ENCODE measurements at regions not wholly inside any gene's neighbourhood (a gene's known extent, or its start where the extent isn't known, plus 50 kb on each side); places are given as distances from the start of the nearest gene placed in this dataset.

DNA sequence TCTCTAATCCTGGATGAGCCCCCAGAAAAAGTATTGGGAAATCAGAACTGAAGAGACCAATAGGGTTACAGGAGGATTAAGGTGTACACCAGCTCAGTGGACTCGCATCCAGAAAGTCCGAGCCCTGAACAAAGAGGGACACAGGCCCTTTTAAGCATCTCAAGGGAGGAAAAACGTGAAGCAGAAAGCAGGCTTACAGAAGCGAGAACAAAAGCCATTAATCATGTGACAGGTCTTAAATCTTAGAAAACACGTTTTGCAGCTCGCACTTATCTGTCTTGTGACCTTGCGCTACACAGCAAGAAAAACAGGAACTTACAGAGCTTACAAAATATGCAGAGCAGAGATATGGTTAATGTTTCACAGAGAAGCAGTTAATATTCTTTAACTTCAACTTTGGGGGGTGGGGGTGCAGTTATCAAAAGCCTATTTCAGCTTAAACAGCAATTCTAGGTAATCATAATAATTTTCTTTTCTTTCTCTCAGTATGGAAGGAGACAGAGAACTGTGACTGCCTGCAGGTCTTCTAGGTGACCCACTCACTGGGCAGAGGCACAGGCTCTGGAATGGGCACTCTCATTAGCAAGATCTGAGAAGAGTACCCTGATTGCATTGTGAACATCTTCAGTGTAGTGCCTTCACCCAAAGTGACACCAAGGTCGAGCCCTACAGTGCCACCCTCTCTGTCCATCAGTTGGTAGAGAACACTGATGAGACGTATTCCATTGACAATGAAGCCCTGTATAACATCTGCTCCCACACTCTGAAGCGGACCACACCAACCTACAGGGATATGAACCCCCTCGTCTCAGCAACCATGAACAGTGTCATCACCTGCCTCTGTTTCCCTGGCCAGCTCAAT is 65.0 kb upstream of the MOCS1 start:
- TF ChIP-seq CTCF (IDR thresholded peaks at IDR 0.05; ENCODE audit: low read depth, low read length, missing control alignments): no peak
- H3K4me3 ChIP-seq (replicated peaks; ENCODE audit: low read depth, low read length): no peak overlapping the region
- no peak for DNase-seq (ENCODE audit: extremely low read depth, low read depth)

- DNase-seq (ENCODE audit: extremely low read depth, low read depth): no peak
- no peak overlapping the region for H3K4me3 ChIP-seq (replicated peaks; ENCODE audit: low read depth, low read length)
- TF ChIP-seq CTCF (IDR thresholded peaks at IDR 0.05; ENCODE audit: low read depth, low read length, missing control alignments): no peak
Measured at GRCh38 chr6:39998126-39998525, 63.9 kb upstream of the MOCS1 start.

DNA sequence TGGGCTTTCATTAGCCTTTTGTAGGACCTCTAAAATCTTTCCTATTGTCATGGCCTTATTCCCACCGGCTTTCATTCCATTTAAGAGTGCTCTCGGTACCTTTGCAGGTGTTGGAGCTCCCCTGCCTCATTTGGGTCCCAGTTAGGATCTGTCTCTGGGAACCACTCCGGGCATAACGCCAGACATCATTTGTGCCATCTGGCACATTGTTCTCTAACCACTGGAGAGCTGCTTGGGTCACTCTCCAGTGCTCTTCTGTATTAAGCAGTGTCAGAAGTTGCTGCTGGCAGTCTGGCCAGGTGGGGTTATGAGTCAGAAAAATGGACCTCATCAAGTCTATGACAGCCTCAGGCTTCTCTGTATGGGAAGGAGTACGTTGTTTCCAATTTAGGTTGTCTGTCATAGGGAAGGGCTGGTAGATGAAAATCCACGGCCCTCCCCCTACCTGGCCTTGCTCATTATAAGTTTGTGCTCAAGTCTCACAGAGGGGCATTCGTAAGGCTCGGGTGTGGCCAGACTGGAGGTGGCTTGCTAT is 62.9 kb upstream of the MOCS1 start:
- DNase-seq (ENCODE audit: extremely low read depth, low read depth): no peak
- TF ChIP-seq CTCF (IDR thresholded peaks at IDR 0.05; ENCODE audit: low read depth, low read length, missing control alignments): no peak
- H3K4me3 ChIP-seq (replicated peaks; ENCODE audit: low read depth, low read length): no peak overlapping the region

GRCh38 chr6:39995633-39996032 is 61.4 kb upstream of the MOCS1 start:
- no peak overlapping the region for H3K4me3 ChIP-seq (replicated peaks; ENCODE audit: low read depth, low read length)
- no peak for DNase-seq (ENCODE audit: extremely low read depth, low read depth)
- TF ChIP-seq CTCF (IDR thresholded peaks at IDR 0.05; ENCODE audit: low read depth, low read length, missing control alignments): no peak

DNA sequence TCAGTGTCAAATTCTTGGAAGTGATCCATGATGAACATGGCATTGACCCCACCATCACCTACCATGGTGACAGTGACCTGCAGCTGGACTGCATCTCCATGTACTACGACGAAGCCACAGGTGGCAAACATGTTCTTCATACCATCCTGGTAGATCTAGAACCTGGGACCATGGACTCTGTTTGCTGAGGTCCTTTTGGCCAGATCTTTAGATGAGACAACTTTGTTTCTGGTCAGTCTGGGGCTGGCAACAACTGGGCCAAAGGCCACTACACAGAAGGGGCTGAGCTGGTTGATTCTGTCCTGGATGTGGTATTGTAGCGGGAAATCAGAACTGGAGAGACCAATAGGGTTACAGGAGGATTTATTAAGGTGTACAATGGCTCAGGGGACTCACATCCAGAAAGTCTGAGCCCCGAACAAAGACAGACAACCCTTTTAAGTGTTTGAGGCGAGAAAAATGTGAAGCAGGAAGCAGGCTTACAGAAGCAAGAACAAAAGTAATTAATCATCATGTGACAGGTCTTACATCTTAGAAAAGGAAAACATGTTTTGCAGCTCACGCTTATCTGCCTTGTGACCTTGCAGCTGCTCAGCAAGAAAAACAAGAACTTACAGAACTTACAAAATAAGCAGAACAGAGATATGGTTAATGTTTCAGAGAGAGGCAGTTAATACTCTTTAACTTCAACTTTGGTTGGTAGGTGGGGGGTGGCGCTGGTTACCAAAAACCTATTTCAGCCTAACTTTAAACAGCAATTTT is 58.8 kb upstream of the MOCS1 start:
- no peak overlapping the region for H3K4me3 ChIP-seq (replicated peaks; ENCODE audit: low read depth, low read length)
- TF ChIP-seq CTCF (IDR thresholded peaks at IDR 0.05; ENCODE audit: low read depth, low read length, missing control alignments): no peak
- no peak for DNase-seq (ENCODE audit: extremely low read depth, low read depth)

All from HFF-Myc (cell line).